GM21526 (cell line): ENCODE measurements at regions not wholly inside any gene's neighbourhood (a gene's known extent, or its start where the extent isn't known, plus 50 kb on each side); places are given as distances from the start of the nearest gene placed in this dataset.
"Not testable (repeated sequence)": the region's sequence is repeated elsewhere in the genome, so short reads cannot be mapped to it uniquely, and the experiment has no call there.

Source experiments
- ATAC-seq: cut with Tn5 transposase; IDR thresholded peaks from one replicate; pipeline ENCODE4 v1.9.1; 2021; ENCODE audit warnings: moderate library complexity; ENCODE audit not compliant: unreplicated experiment, low FRiP score

DNA sequence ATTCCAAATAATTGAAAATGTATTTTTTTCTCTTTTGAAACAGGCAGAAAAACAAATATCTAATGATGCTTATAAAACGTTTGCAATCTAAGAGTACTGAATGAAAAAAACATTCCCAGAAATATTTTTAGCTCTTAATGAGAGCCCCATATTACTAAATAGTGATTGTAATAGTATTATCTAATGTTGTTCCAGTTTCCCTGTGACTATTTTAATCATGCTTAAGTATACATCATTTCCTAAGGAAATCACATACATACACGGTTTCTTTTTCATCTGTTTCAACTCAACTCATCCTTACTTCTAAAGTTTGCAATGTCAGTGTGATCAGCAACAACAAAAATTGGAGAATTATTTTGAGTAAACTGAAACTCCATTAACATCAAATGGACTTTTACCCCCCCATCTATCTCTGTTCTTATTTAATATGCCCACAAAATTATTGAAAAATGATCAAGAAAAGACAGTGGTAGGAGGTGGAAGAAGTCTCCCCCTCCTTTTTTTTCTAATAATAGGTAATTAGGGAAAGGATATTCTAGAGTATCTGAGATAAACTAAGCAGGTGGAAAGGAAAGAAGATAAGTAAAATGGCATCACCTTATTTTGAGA, 530.1 kb upstream of the ATP2B1 start:
- ATAC-seq, result no peak

DNA sequence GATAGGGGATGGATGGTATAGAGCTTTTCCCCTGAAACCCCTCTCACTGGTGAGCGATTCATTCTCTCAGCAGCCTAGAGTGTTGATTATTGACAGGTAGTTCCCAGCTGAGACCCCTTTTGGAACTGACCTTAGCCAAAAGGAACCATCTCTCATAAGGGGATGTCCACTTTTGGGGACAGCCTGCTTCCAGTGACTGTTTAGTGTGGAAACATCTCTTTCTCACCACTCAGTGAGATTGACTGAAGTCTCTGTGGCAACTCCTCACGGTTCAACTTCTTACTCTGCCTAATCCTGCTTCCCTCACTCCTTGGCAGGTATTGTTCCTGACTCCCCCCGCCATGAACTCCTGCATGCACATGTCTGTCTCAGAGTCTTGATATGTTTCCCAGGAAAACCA, 529.2 kb upstream of the ATP2B1 start:
- no peak for ATAC-seq

DNA sequence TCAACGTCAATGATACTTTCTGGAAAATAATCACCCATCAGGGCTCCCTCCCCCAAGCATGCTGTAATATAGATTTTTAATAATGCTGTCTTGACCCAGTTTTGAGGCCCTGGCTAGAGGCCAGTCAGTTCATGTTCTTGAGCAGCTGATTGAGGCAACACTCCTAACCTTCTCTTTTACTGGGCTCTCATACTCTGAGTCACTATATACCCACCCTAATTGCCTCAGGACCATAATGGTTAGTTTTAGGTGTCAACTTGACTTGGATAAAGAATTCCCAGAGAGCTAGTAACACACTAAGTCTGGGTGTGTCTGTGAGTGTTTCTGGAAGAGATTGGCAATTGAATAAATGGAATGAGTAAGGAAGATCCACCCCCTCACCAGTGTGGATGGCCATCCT, 527.0 kb upstream of the ATP2B1 start:
- no peak for ATAC-seq

DNA sequence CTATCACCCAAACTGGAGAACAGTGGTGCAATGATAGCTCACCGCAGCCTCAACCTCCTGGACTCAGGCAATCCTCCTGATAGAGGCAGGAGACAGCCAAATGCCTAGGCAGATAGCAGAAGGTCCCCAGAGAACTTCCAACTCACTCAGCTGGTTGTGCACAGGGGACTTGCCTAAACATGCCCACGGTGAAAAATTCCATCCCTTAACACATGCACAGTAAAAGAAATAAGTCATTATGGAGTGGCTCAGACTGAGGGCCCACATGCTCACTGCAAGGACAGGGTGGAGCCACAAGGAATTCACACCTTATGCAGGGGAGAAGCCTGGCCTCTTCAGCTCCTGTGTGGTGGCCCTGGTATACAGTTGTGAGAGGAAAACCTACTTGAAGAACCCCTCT, 525.8 kb upstream of the ATP2B1 start:
- ATAC-seq, result no peak

DNA sequence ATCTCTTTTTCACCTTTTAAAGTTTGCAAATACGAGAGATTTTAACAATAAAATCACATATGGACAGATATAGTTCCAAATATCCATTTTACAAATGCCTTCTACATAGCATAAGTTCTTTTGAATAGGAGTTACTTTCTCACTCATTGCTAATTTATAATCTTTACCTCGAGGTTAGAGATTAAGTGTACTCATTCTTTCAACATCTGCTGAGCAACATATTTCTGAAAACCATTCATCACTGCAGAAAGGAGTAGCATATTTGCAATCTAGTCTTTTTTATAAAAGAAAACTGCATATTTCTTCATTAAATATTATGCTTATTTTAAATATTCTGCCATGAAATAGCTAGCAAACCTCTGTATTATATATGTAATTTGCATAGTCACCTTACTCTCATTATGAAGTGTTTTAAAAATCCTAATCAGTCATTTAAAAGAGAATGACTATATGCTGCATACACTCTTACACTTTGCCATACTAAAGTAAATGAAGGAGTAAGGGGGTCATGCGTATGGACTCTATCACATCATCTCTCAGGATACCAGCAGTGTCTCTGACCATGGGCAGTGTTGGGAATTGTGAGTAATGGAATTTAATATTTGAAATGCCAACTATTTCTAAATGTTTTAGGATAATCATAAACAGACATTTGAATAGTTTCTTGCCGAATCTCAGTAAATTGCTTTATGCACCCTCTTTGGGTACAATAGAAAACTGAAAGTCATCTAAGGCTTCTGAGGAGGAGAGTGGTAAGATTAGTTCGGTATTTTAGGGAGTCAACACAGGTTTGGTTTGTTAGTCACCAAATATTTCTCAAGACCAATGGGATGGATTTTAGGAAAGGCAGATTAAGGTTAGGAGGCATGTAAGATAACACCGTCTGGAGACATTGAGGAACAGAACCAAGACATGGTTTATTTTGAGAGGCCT, 524.8 kb upstream of the ATP2B1 start:
- no peak for ATAC-seq

DNA sequence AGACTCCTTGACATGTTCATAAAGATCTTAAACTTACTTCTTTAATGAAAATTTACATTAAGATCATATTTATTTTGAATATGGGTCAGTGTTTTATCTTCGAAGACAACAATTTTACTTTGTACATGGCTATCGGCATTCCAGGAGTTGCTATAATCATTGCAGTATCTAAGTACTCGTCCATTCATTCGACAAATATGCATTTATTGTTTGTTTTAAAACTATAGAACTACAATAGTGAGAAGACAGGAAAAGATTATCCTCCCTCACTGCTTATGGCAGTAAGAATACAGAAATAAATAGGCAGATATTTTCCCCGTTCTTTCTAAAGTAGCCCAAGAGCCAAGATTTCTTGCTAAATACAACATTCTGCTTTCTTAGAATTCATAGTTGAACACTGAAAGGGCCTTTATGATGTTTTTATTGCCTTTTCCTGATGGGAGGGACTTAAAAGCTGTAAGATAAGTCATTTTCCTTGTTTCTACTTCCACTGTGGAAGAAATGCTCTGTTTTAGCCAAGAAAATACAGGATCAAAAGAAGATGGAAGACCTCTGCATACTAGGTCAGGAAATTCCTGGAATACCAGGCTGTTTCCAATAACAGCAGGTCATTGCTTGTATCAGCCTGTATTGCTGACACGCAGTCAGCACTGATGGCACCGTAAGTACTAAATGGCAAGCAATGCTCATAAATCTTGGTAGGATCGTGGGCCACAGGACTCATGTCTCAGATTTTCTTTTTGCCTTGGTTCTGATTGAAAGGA, 521.0 kb upstream of the ATP2B1 start:
- ATAC-seq, result no peak

DNA sequence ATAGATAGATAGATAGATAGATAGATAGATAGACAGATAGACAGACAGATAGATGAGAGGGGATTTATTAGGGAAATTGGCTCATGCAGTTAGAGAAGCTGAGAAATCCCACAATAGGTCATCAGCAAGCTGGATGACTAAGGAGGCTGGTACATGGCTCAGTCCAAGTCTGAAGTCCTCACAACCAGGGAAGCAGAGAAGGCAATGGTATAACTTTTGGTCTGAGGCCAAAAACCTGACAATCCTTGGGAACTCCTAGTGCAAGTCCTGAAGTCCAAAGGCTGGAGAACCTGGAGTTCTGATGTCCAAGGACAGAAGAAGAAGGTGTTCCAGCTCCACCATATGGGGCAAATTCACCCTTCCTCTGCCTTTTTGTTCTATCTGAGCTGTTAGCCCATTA, 517.6 kb upstream of the ATP2B1 start:
- ATAC-seq, result no peak

DNA sequence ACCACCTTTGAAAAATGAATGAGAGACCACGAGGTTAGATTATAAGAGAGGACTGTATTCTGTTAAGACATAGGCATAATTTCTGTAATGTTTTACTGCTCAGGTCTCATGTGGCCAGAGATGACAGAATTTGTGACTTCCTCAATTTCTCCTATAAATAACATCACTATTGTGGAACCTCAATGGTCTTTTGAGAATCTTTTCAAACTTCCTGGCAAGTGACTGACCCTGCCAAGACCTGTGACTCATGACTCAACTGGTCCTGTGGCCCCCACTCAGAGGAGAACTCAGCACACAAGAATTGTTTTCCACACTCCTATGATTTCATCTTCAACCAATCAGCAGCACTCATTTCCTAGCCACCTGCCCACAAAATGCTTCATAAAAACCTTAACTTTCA, 508.2 kb upstream of the ATP2B1 start:
- no peak for ATAC-seq

DNA sequence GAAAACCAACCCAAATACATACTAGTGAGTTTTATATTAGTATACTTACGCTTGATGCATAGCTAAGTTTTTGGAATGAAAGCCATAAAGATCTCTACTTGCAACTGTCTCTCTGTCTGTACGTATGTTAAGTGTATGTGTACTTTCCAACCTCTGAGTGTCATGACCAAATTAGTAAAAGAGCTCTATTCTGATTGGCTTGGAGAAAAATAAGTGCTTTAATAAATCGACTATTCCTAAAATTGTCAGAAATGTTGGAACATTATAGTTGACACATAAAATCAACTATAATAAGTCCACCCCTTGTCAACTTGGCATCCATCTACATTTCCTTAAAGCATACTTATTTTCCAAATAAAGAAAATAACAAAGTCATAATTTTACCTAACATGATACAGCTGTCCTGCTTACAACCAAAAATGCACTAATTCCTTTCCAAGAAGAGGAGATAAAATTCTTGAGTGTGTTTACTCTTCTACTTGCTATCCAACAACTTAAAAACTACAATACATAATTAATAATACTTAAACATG, 507.4 kb upstream of the ATP2B1 start:
- no peak for ATAC-seq

DNA sequence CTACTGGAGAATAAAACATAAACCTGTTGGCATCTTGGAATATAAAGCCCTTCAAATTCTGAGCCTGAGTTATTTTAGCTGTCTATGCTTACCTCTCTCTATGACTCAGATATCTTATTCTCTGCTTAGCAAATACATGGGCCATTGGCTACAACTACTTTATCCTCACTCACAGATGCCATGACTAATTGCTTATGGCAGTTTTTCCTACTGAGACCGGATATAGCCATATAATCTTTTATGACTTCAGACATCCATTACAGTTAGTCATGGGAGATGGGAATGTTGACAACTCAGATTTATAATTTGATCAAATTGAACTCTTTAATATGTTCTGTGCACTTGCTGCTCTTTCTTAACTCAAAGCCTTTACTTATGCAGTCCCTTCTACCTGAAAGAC, 502.4 kb upstream of the ATP2B1 start:
- ATAC-seq, result no peak

DNA sequence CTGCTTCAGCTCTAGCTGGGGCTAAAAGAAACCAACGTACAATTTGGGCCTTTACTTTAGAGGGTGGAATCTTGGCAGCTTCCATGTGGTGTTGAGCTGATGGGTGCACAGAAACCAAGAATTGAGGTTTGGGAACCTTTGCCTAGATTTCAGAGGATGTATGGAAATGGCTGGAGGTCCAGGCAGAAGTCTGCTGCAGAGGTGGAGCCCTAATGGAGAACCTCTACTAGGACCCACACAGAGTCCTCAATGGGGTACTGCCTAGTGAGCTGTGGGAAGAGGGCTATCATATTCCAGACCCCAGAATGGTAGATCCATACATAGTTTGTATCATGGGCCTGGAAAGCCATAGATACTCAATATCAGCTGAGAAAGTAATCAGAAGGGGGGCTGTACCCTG, 500.4 kb upstream of the ATP2B1 start:
- no peak for ATAC-seq

DNA sequence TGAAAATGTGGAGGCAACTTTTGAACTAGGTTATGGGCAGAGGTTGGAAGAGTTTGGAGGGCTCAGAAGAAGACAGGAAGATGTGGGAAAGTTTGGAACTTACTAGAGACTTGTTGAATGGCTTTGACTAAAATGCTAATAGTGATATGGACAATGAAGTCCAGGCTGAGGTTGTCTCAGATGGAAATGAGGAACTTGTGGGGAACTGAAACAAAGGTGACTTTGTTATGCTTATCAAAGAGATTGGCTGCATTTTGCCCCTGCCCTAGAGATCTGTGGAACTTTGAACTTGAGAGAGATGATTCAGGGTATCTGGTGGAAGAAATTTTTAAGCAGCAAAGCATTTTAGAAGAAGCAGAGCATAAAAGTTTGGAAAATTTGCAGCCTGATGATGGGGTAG, 499.7 kb upstream of the ATP2B1 start:
- ATAC-seq, result not testable (repeated sequence)

DNA sequence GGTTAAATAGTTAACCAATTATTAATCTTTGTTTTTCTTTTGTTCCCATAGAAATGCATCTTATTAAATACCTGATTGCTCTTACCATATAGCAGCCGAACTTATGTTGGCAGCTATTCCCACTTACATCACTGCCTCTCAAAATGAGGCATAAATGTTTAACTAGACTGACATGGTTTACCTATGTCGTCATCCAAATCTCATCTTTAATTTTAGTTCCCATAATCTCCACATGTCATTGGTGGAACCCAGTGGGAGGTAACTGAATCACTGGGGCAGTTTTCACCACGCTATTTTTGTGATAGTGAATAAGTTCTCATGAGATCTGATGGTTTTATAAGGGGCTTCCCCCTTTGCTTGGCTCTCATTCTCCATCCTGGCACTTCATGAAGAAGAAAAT, 499.2 kb upstream of the ATP2B1 start:
- ATAC-seq, result no peak

DNA sequence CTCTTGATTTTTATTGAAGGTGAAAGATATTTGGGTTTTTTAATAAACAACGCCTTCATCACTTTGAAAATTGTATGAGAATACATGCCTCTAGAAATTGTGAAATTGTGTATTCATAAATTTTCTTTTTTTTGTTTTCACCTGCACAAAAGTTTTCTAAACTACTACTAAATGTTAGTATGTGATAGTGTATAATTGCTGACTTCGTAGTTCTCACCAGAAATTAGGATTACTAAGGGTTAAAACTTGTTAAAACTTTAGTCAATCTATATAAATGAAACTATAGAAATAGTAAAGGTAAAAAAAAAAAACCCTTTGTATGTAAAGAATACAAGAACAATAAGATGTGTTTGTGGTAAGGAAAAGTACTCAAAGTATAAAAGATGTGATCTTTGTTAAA, 496.5 kb upstream of the ATP2B1 start:
- no peak for ATAC-seq

DNA sequence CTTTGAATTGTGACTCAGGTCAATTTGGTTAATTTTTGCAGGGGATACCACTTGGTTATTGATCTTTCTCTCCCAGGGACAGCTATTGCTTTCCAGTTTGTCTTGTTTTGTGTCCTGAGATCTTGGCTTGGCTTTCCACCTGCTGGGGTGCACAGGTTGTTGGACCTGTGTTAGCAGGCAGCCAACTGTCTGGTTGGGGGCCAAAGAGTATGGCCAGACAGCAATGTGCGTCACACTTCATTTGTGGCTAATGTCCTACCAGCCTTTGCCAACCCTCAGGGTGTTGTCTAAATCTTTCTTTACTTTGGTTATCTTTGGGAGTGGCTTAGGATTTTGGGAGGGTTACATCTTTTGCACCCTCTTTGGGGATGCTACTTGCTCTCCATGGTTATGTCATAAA, 494.9 kb upstream of the ATP2B1 start:
- ATAC-seq, result no peak

DNA sequence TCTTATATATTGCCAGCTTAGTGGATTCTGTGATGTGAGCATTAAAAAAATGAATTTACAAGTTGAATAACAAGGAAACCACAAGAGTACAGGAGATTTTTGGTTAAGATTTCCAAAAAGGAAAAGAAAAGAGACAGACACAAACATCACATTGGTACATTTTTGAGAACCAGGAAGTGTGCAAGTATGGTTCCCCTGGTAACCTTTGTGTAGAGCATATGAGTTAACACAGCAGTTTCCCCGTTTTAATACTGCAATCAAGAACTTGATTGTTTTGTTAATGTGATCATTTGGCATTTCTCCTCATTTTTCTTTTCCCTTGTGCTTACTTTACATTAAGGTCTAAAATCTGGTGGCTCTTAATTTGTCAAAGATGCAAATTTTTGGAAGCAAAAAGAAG, 490.4 kb upstream of the ATP2B1 start:
- ATAC-seq, result no peak

DNA sequence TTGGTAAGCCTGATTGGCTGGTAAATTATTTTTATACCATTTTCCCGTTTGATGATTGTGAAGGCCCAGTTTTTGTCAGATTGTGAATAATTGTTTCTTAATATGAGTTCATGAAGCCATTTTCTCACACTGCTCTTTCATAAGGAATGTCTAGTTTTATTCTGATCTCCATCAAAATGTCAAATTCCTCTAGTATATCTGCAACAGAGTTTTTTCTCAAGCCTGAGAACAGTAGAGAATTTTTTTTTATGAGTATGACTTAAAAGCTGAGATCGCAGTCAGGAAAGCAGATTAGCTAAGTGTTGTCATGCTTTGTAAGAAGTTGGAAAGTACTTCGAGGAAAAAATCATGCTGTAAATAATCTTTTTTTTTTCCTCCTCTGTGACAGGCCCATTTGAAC, 484.9 kb upstream of the ATP2B1 start:
- no peak for ATAC-seq

DNA sequence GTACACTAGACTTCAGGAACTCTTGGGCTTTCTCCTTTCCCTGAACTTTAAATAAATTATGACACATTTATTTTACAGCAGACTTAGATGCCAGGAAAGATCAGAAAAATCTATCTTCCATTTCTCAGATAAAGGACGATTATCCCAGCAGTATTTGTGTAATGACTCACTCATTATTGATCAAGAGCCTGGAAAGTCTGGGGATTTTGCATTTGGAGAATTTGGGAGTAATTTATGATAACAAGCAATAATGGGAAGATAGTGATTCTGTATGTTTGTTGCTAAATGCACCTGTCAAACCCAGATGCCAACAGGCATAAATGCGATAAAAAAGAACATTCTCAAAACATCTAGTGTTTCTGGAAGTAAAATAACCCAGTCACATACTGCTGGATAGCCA, 480.2 kb upstream of the ATP2B1 start:
- no peak for ATAC-seq

DNA sequence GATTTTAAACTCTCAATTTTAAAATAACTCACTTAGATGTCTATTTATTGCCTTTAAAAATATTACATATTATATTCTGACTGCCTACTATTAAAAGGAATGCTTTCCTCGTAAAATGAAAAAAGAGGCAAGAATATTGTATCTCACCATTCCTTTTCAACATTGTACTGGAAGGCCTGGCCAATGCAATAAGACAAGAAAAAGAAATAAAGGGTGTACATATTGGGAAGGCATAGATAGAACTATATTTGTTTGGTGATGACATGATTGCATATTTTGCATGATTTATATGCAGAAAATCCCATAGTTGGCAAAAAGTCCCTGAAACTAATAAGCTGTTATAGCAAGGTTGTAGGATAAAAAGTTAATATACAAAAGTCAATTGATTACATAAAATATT, 474.6 kb upstream of the ATP2B1 start:
- no peak for ATAC-seq

DNA sequence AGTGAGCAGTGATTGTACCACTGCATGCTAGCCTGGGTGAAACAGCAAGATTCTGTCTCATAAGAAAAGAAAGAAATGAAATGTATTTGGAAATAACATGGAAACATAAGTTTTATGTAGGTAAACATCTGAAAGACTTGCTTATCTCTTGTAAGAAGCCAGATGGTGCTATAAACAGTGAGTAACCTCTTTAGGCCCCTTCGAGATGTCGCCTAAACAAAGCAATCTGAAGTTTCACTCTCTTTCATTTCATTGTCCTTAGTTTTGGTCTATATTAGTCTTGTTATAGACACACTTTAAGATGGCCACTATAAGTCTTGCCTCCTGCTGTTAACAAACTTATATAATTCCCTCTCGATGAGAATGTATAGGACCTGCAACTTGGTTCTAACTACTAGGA, 472.6 kb upstream of the ATP2B1 start:
- ATAC-seq, result no peak

DNA sequence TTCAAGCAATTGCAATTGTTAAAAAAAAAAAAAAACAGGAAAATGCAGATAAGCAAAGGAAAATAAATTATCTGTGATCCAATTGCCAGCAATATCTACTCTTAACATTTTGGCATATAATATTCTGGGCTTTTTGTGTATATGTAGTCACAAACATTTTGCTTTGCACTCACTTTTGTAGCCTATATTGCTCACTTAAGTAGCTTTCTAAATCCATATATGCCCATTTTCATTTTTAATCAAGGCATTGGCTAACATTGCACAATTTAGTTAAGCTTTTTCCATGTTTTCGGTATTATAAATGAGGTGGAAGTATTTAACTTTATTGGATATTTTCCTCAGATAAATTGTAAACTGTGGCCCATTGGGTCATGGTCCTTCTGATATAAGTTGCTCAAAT, 466.3 kb upstream of the ATP2B1 start:
- ATAC-seq, result no peak
